ENCODE measurements at regions not wholly inside any gene's neighbourhood (a gene's known extent, or its start where the extent isn't known, plus 50 kb on each side); places are given as distances from the start of the nearest gene placed in this dataset.

- TF ChIP-seq POLR2A (IDR thresholded peaks at IDR 0.05) (no peak), CTCF (IDR thresholded peaks at IDR 0.05) (no peak)
These were observed 965.5 kb upstream of the ATXN8OS start for GRCh38 chr13:69142101-69142500.
